Adrenal gland (tissue), 5 donors: ENCODE measurements at regions not wholly inside any gene's neighbourhood (a gene's known extent, or its start where the extent isn't known, plus 50 kb on each side); places are given as distances from the start of the nearest gene placed in this dataset.

Source experiments
- POLR2A ChIP-seq, 2 donors: fragments of 450-650 bp; IDR thresholded peaks; one replicate each; pipeline ENCODE4 v1.6.1; 2017; ENCODE audit warnings: antibody characterized with exemption in 2 of 2, mild to moderate bottlenecking in 2 of 2, moderate library complexity in 1 of 2
- TF ChIP-seq, protein P1 (sequence below), 6 experiments: fragments of 450-650 bp in 4 of 6; fragments of 200-600 bp in 2 of 6; sonication (generic) in 1 of 6; IDR thresholded peaks; 1 replicate in 5 of 6; 2 replicates in 1 of 6; pipeline versions ENCODE4 v1.5.1 to v1.8.0; 2016 to 2021; ENCODE audit warnings: antibody characterized with exemption in 6 of 6, mild to moderate bottlenecking in 2 of 6, moderate library complexity in 1 of 6
- donor health status: DM: no; HTN: no; CAD: no.

DNA sequence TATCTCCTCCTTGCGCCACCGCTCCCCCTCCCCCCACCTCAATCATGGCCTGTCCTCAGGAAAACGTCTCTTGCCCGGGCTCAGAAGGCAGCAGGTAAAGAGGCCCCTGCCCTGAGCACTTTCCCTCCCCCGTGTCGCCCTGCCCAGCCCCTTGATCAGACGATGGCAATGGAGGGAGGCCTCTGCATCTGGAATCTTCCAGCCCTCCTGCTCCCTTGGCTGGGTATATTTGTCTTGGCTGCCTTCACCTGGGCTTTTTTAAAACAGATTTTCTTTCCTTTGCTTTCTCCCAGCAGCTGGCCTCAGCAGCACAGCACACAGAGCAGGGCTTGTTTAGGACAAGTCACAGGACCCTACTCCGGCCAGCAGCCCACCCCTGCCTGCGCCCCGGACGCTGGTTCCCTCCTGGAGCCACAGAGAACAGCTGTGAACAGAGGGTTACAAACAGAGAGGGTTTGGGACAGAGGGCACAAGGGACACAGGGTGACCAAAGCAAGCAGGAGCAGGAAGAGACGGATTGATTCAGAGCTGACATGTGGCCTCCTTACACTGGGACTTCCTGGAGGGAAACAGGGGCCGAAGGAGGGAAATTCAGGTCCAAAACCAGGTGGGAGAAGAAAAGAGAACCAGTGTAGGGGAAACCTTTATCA, 78.7 kb downstream of the ISG20 start:
- TF ChIP-seq POLR2A (IDR thresholded peaks at IDR 0.05): no peak
- TF ChIP-seq, protein P1, sequence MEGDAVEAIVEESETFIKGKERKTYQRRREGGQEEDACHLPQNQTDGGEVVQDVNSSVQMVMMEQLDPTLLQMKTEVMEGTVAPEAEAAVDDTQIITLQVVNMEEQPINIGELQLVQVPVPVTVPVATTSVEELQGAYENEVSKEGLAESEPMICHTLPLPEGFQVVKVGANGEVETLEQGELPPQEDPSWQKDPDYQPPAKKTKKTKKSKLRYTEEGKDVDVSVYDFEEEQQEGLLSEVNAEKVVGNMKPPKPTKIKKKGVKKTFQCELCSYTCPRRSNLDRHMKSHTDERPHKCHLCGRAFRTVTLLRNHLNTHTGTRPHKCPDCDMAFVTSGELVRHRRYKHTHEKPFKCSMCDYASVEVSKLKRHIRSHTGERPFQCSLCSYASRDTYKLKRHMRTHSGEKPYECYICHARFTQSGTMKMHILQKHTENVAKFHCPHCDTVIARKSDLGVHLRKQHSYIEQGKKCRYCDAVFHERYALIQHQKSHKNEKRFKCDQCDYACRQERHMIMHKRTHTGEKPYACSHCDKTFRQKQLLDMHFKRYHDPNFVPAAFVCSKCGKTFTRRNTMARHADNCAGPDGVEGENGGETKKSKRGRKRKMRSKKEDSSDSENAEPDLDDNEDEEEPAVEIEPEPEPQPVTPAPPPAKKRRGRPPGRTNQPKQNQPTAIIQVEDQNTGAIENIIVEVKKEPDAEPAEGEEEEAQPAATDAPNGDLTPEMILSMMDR (IDR thresholded peaks at IDR 0.05): no peak
